K562 (cell line): ENCODE measurements at regions not wholly inside any gene's neighbourhood (a gene's known extent, or its start where the extent isn't known, plus 50 kb on each side); places are given as distances from the start of the nearest gene placed in this dataset.

Source experiments
- ATAC-seq: fragments of 200-7000 bp; cut with Tn5 transposase; 3 replicates; pipeline ENCODE4 v1.9.1; 2020; ENCODE audit warnings: moderate library complexity
- BruUV-seq: library from RNA; stranded (reverse); fragments of 400-500 nt; replicated peaks from 2 replicates; lab custom pipeline; 2021; lab: Mats Ljungman, UMichigan
- CTCF ChIA-PET: fragments of 300-600 bp; formaldehyde crosslinking; extraction: SDS; loops from one replicate; lab custom pipeline; 2021; ENCODE audit warnings: low intra/inter-chr PET ratio; lab: Yijun Ruan, JAX
- POLR2A ChIA-PET: fragments of 300-600, 350-650 bp; sonication (Branson Sonifier 250); formaldehyde crosslinking; extraction: SDS; loops from one replicate; lab custom pipeline; 2021; ENCODE audit warnings: antibody characterized with exemption, inconsistent platforms; lab: Yijun Ruan, JAX
- DNase-seq, 4 experiments: peaks; one replicate each; pipeline versions ENCODE4 v3.0.0 to v3.0.0-alpha.2; 2011 to 2018; ENCODE audit warnings: low spot score in 3 of 4, mixed read lengths in 3 of 4; ENCODE audit errors: extremely low read depth in 1 of 4
- FAIRE-seq: peaks from 2 replicates; lab custom pipeline; 2011; peaks lifted over from hg19 to GRCh38; lab: Jason Lieb, UNC
- H2AFZ ChIP-seq: 2 replicates; pipeline ENCODE4 v1.6.0; 2011; ENCODE audit warnings: low read depth, low read length, control low read depth, inconsistent platforms
- H3K27ac ChIP-seq: fragments of 200-600 bp; 3 replicates; pipeline ENCODE4 v1.8.0; 2011; ENCODE audit warnings: low read depth, mild to moderate bottlenecking, control low read depth, inconsistent platforms, low read length, moderate library complexity, mixed read lengths; ENCODE audit errors: extremely low read depth
- H3K27me3 ChIP-seq, 2 experiments: fragments of 300-600 bp in 1 of 2; 2 replicates in 1 of 2; 3 replicates in 1 of 2; pipeline versions ENCODE4 v1.6.0 to v1.8.0; 2011; ENCODE audit warnings: inconsistent platforms in 2 of 2, low read length in 2 of 2, mild to moderate bottlenecking in 1 of 2, mixed read lengths in 1 of 2, moderate library complexity in 1 of 2; ENCODE audit not compliant: control insufficient read depth in 2 of 2, insufficient read depth in 2 of 2
- H3K36me3 ChIP-seq: fragments of 300-600 bp; 3 replicates; pipeline ENCODE4 v1.8.0; 2011; ENCODE audit warnings: mild to moderate bottlenecking, low read length, inconsistent platforms; ENCODE audit not compliant: control insufficient read depth, insufficient read depth
- H3K4me1 ChIP-seq, 2 experiments: fragments of 200-600 bp in 1 of 2; replicated peaks in 1 of 2; 2 replicates in 1 of 2; 3 replicates in 1 of 2; pipeline versions ENCODE4 v1.5.1 to v1.8.0; 2011; ENCODE audit warnings: inconsistent platforms in 2 of 2, low read length in 2 of 2, mild to moderate bottlenecking in 1 of 2, mixed read lengths in 1 of 2, moderate library complexity in 1 of 2; ENCODE audit not compliant: control insufficient read depth in 2 of 2, insufficient read depth in 2 of 2
- H3K4me2 ChIP-seq: 2 replicates; pipeline ENCODE4 v1.6.1; 2011; ENCODE audit warnings: low read length, control low read depth, inconsistent platforms, mixed read lengths; ENCODE audit not compliant: insufficient read depth
- H3K4me3 ChIP-seq: fragments of 200-600 bp; sonication (generic), shearing (Covaris generic); 2 replicates; pipeline ENCODE4 v1.5.1; 2016; ENCODE audit warnings: control low read depth, inconsistent platforms
- H3K79me2 ChIP-seq: fragments of 200-600 bp; 3 replicates; pipeline ENCODE4 v1.8.0; 2011; ENCODE audit warnings: low read length, inconsistent platforms; ENCODE audit not compliant: control insufficient read depth, insufficient read depth
- H3K9ac ChIP-seq, 2 experiments: 2 replicates each; pipeline versions ENCODE4 v1.6.0 to v1.6.1; 2011; ENCODE audit warnings: low read depth in 2 of 2, low read length in 2 of 2, control low read depth in 1 of 2, inconsistent platforms in 1 of 2, mild to moderate bottlenecking in 1 of 2, mixed read lengths in 1 of 2; ENCODE audit not compliant: insufficient read depth in 1 of 2
- H3K9me1 ChIP-seq: one replicate; pipeline ENCODE4 v1.6.0; 2011; ENCODE audit warnings: inconsistent platforms, mild to moderate bottlenecking, low read length, moderate library complexity; ENCODE audit not compliant: control insufficient read depth, insufficient read depth
- H3K9me3 ChIP-seq: replicated peaks from 2 replicates; pipeline ENCODE4 v1.5.1; 2011; ENCODE audit warnings: low read depth, low read length, inconsistent platforms; ENCODE audit not compliant: control insufficient read depth, insufficient read depth
- H4K20me1 ChIP-seq: replicated peaks from 2 replicates; pipeline ENCODE4 v1.6.1; 2011; ENCODE audit warnings: low read length, inconsistent platforms, mixed read lengths; ENCODE audit not compliant: control insufficient read depth, insufficient read depth
- ARID2 ChIP-seq: fragments of 450-650 bp; IDR thresholded peaks from 2 replicates; pipeline ENCODE4 v1.6.1; 2017; ENCODE audit warnings: antibody characterized with exemption, mild to moderate bottlenecking
- RAD51 ChIP-seq: fragments of 450-650 bp; IDR thresholded peaks from 2 replicates; pipeline ENCODE4 v1.7.1; 2016; ENCODE audit warnings: low read depth, mild to moderate bottlenecking, borderline replicate concordance
- RB1 ChIP-seq: fragments of 450-650 bp; IDR thresholded peaks from 2 replicates; pipeline ENCODE4 v1.6.1; 2017; ENCODE audit warnings: low read depth, mild to moderate bottlenecking
- USF1 ChIP-seq: sonication (generic); formaldehyde crosslinking; IDR thresholded peaks from 2 replicates; pipeline ENCODE4 v1.9.0; 2022; ENCODE audit warnings: mild to moderate bottlenecking, missing genetic modification reagents
- USF2 ChIP-seq: sonication (generic); formaldehyde crosslinking; IDR thresholded peaks from 2 replicates; pipeline ENCODE4 v1.5.0; 2020; ENCODE audit warnings: missing genetic modification reagents
- WGBS: fragments of 100-300 bp; shearing (Covaris generic); methylation state at CpG from one replicate; pipeline ENCODE4 v1.1.6; 2016; ENCODE audit warnings: low coverage, mixed read lengths; ENCODE audit not compliant: insufficient coverage; ENCODE audit errors: missing lambda C conversion rate; 5-methylcytosine and 5-hydroxymethylcytosine counted together
- in situ Hi-C: fragments of 300-500 bp; cut with MboI; formaldehyde crosslinking; loops from 4 replicates; pipeline ENCODE4 v1.15.0; 2018; ENCODE audit warnings: inconsistent platforms, mixed read lengths
- intact Hi-C: fragments of 100-400 bp; cut with micrococcal nuclease; formaldehyde crosslinking; loops from 2 replicates; pipeline ENCODE4 v1.14.2; 2022

DNA sequence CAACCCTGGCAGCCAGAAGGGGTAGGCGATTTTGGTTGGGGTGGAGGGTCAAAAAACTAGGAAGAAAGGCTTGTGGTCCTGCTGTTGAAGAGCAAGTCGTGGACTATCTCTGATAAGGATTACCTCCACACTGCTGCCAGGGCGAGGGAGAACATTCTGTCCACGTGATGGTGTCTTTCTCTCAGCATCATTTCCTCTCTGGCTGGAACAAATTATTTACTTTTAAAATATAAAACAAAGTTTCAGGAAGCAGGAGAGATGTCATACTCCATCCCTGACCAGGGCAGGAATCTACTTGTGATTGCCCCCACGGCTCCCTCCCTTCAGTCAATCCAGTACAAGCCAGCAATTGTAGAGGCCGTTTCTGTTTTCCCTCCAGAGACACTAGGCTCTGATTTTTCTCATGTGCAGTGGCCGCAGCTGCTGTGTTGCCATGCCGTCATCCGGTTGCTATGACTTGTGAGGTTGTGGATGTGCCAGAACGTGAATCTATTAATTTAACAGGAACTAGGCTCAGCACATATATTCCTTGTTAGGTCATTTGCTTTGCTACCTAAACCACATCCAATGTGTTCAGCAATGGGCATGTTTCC, 61.5 kb upstream of the PTGR2 start:
- CTCF ChIA-PET = no interaction called here
- WGBS = 42% methylated on average over 10 of the region's 10 CpGs
- in situ Hi-C loops = no loop called here
- POLR2A ChIA-PET = interaction anchor here (0.8 to 6.5 kb wide), 4 partner anchors 10 to 63 kb away, joined by 3 to 31 read pairs (median 4); a partner anchor contains a TSS
- peaks cover 30% of the 10 kb centered on the region for H3K79me2 ChIP-seq
- TF ChIP-seq USF1 (CRISPR knock-in tag) = peak; percentile 39; the same call in 1 of the 2 replicates
- peak; percentile 24; the same call in 1 of the 2 replicates for TF ChIP-seq RAD51
- TF ChIP-seq ARID2 = no peak
- peak; percentile 47 for TF ChIP-seq USF2 (CRISPR knock-in tag)
- TF ChIP-seq RB1 = no peak
- TF ChIP-seq, all 486 proteins: peak for 3
- no peaks in the 10 kb centered on the region for H3K9me3 ChIP-seq
- peak; percentile 70 for FAIRE-seq
- no peaks in the 10 kb centered on the region for H3K36me3 ChIP-seq
- intact Hi-C loops = loop anchor here (5.0 kb wide), 1 partner anchor 38 kb away; no protein-coding TSS in a partner anchor
- H3K4me1 ChIP-seq = peaks cover 22 to 32% of the 10 kb centered on the region in 2 experiments
- H4K20me1 ChIP-seq = no peaks in the 10 kb centered on the region
- 0 out of 2 replicates have a peak overlapping the region, but pooled peaks have one; percentile 12 for H3K4me2 ChIP-seq
- DNase-seq = no peak
- BruUV-seq = no TSS peak
- H3K9me1 ChIP-seq = no peaks in the 10 kb centered on the region
- H3K9ac ChIP-seq = peak overlapping the region; percentile 31 to 43; a peak in 1 of 4 replicates
- ATAC-seq = no peak
- no peaks in the 10 kb centered on the region for H3K27me3 ChIP-seq
- H3K4me3 ChIP-seq = no peak overlapping the region
- peak overlapping the region; percentile 22 for H2AFZ ChIP-seq
- H3K27ac ChIP-seq = no peak overlapping the region
